ENCODE measurements at regions not wholly inside any gene's neighbourhood (a gene's known extent, or its start where the extent isn't known, plus 50 kb on each side); places are given as distances from the start of the nearest gene placed in this dataset.

GRCh38 chr2:35530615-35531135 is 824.9 kb upstream of the CRIM1 start (continued):
- TF ChIP-seq HDAC2 (IDR thresholded peaks at IDR 0.05; ENCODE audit: borderline replicate concordance in 1 of 2, low read depth in 2 of 2, low read length in 2 of 2): no peak
- TF ChIP-seq RFX5 (IDR thresholded peaks at IDR 0.05; ENCODE audit: borderline replicate concordance, low read depth, low read length): no peak
- TF ChIP-seq, protein P1, sequence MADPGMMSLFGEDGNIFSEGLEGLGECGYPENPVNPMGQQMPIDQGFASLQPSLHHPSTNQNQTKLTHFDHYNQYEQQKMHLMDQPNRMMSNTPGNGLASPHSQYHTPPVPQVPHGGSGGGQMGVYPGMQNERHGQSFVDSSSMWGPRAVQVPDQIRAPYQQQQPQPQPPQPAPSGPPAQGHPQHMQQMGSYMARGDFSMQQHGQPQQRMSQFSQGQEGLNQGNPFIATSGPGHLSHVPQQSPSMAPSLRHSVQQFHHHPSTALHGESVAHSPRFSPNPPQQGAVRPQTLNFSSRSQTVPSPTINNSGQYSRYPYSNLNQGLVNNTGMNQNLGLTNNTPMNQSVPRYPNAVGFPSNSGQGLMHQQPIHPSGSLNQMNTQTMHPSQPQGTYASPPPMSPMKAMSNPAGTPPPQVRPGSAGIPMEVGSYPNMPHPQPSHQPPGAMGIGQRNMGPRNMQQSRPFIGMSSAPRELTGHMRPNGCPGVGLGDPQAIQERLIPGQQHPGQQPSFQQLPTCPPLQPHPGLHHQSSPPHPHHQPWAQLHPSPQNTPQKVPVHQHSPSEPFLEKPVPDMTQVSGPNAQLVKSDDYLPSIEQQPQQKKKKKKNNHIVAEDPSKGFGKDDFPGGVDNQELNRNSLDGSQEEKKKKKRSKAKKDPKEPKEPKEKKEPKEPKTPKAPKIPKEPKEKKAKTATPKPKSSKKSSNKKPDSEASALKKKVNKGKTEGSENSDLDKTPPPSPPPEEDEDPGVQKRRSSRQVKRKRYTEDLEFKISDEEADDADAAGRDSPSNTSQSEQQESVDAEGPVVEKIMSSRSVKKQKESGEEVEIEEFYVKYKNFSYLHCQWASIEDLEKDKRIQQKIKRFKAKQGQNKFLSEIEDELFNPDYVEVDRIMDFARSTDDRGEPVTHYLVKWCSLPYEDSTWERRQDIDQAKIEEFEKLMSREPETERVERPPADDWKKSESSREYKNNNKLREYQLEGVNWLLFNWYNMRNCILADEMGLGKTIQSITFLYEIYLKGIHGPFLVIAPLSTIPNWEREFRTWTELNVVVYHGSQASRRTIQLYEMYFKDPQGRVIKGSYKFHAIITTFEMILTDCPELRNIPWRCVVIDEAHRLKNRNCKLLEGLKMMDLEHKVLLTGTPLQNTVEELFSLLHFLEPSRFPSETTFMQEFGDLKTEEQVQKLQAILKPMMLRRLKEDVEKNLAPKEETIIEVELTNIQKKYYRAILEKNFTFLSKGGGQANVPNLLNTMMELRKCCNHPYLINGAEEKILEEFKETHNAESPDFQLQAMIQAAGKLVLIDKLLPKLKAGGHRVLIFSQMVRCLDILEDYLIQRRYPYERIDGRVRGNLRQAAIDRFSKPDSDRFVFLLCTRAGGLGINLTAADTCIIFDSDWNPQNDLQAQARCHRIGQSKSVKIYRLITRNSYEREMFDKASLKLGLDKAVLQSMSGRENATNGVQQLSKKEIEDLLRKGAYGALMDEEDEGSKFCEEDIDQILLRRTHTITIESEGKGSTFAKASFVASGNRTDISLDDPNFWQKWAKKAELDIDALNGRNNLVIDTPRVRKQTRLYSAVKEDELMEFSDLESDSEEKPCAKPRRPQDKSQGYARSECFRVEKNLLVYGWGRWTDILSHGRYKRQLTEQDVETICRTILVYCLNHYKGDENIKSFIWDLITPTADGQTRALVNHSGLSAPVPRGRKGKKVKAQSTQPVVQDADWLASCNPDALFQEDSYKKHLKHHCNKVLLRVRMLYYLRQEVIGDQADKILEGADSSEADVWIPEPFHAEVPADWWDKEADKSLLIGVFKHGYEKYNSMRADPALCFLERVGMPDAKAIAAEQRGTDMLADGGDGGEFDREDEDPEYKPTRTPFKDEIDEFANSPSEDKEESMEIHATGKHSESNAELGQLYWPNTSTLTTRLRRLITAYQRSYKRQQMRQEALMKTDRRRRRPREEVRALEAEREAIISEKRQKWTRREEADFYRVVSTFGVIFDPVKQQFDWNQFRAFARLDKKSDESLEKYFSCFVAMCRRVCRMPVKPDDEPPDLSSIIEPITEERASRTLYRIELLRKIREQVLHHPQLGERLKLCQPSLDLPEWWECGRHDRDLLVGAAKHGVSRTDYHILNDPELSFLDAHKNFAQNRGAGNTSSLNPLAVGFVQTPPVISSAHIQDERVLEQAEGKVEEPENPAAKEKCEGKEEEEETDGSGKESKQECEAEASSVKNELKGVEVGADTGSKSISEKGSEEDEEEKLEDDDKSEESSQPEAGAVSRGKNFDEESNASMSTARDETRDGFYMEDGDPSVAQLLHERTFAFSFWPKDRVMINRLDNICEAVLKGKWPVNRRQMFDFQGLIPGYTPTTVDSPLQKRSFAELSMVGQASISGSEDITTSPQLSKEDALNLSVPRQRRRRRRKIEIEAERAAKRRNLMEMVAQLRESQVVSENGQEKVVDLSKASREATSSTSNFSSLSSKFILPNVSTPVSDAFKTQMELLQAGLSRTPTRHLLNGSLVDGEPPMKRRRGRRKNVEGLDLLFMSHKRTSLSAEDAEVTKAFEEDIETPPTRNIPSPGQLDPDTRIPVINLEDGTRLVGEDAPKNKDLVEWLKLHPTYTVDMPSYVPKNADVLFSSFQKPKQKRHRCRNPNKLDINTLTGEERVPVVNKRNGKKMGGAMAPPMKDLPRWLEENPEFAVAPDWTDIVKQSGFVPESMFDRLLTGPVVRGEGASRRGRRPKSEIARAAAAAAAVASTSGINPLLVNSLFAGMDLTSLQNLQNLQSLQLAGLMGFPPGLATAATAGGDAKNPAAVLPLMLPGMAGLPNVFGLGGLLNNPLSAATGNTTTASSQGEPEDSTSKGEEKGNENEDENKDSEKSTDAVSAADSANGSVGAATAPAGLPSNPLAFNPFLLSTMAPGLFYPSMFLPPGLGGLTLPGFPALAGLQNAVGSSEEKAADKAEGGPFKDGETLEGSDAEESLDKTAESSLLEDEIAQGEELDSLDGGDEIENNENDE (IDR thresholded peaks at IDR 0.05; ENCODE audit: insufficient replicate concordance, low read length): no peak

Measured in H1 (cell line).